GM19043 (cell line): ENCODE measurements at regions not wholly inside any gene's neighbourhood (a gene's known extent, or its start where the extent isn't known, plus 50 kb on each side); places are given as distances from the start of the nearest gene placed in this dataset.

Source experiments
- ATAC-seq: cut with Tn5 transposase; IDR thresholded peaks from one replicate; pipeline ENCODE4 v1.9.1; 2021; ENCODE audit warnings: low read depth; ENCODE audit not compliant: unreplicated experiment

DNA sequence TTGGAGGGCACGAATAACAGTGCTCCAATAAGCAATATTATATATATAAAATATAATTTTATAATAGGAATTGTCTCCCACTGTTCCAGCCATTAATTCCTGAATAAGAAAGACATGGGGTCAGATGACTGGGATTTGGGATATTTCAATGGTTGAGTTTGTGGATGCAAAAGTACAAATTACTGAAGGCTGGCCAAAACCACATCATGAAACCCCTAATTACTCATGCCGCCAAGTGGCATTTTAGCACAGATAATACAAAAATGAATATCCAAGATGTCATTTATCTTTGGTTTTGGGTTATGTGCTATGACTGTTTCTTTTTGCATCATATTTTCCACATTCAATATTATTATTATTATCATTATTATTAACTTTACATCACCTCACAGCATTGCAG, 261.4 kb upstream of the TBX3 start:
- no peak for ATAC-seq

DNA sequence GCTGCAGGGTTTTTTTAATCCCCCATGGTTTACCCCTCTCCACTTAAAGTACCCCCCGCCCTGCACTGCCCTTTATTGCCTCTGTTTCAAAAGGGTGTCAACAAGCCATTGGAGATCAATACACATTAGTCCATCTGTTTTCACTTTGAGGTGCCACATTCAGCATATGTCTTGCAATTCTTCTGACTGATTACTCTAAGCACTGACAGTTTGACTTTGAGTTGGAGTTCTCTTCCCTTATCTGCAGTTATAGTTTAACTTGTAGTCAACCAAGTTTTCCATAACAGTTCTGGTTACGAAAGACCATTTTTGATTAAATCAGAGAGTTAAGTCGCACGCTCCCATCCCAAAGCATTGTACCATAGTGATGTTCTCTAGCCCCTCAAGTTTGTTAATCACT, 260.8 kb upstream of the TBX3 start:
- ATAC-seq, result no peak

DNA sequence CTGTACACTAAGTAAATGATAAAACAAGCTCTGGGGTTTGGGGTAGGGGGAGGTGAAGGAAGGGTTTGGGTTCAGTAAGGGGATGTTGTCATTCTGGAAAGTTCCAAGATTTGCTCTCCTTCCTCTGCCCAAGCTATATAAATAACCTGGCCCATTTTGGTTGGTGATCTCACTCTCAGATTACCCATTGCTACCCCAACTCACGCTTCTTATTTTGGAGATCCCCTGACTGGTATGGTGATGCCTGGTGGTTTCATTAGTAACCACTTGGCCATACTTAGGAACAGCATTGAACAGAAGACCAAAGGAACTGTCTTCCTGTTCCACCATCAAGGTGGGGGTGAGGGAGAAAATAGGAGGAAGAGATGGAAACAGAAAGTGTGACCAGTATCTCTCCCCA, 259.6 kb upstream of the TBX3 start:
- no peak for ATAC-seq

DNA sequence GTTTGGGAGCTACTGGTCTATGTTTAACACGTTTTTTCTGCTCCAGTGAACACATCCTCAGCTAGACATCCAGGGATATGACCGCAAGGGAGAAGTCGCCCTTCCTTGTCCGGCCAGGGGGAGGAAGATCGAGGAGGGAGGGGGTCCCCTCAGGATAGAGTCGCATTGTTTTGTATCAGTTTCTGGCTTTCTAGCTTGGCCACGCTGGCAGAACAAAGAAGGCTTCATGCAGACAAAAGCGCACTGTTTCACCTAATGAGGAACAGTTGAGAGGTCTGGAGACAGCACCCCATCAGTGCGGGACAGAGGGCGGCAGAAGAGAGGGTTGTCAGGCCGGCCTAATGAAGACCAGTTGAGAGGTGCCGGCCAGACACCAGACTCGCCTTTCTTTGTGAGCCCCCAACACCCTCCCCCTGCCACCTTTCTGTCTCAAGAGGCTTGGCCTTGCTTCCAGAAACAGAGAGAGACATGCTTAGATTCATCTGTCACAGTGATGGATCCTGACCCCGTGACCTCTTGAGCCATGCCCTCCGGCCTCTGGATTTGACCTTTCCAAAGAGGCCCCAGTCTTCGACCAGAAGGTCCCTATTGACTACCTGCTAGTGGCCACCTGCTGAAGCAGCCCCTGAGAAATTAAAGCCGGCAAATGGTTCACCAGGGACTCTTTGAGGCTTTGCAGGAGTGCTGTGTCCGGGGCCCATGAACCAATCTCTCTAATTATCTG, 254.7 kb upstream of the TBX3 start:
- ATAC-seq, result no peak

DNA sequence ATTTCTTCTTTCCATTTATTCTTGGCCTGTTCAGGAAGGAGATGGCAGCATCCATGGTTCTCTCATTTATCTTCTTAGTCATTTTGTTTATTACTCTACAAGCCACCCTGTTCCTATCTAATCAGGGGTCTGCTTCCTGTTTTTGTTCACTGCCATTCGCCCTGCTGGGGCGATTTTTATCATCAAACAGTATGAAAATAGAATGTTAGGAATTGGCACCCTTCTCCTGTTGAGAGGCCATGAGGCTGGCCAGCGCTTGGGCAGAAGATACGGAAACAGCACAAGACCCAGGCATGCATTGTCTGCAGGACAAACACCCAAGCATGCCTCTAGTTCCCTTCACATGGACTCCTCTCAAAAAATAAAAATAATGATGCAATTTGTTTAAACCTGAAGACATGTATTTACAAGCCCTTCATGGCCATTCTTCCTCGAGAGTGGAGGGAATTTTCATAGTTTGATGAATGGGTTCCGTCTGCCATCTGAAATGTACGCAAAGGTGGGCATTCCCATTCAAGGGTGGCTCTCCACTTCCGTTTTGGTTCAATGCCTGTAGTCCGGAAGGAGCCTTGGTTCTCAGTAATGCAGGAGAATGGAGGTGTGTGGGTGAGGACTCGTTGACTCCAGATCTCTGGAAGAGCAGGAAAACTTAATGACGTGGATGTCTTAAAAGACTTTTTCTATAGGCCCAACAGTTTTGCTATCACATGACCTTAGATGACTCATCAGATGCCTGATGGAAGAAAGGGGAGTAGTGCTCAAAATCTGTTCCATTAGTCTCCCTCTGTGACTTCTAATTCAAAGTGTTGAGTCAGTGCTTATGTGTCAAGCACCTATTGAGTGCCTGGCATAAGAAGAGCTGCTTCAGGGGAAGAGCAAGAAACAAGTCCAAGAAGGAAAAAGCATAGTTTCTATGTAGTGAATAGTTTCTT, 252.4 kb upstream of the TBX3 start:
- no peak for ATAC-seq

DNA sequence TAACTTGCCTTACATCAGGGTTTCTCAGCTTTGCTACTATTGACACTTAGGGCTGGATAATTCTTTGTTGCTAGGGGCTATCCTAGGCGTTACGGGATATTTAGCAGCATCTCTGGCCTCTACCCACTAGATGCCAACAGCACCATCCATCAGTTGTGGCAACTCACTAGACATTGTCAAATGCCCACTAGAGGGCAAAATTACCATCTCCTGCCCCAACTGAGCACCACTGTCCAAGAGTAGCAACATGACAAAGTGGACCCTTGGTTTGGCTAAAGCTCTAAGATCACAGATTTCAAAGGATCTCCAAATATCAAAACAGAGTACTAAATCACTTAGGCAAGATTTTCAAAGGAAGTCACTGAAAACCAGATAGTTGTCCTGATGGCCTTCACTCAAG, 251.7 kb upstream of the TBX3 start:
- no peak for ATAC-seq

DNA sequence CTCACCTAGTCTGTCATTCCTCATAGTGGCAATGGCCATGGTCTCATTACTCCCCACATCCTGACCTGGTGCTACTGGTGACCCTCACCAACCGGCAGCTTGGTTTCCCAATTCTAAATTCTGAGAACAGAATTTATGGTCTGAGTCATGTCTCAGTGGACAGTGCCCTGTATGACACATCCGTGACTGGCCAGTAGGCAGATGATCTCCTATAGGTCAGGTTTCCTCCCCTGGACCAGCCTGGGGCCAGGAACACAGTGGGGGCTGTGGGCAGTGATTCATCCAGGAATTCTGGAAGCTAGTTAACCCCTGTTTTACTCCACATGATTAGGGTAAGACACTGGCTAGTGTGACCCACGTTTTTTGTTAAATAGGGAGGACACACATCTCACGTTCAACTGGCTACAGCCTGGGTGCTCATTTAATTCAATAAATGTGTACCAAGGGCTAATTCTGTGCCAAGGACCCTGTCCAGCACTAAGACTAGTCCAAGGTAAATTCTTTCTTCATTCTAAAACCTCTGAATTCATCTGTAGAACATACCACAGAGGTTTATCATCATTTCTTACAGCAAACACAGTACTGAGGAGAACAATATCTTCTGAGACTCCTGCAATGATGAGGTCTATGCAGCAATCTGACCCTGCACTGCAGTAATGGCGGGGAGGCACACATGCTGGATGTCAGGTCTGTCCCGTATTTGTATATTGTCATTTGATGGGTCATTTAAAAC, 249.6 kb upstream of the TBX3 start:
- no peak for ATAC-seq

DNA sequence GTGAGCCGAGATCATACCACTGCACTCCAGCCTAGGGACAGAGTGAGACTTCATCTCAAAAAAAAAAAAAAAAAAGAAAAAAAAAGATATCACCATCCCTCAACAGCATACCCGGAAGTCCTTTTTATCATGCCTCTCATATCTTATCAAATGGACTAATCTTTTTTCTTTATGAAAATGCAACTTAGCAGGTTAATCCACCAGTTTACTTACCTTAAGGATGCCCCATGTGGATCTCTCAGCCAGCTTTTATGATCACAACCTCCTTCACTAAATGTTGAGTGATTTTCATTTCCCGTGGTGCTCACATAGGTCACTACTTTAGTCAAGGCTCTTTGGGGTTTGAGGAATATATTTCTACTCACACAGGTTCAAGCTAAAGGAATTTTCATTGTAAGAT, 248.8 kb upstream of the TBX3 start:
- ATAC-seq, result no peak

DNA sequence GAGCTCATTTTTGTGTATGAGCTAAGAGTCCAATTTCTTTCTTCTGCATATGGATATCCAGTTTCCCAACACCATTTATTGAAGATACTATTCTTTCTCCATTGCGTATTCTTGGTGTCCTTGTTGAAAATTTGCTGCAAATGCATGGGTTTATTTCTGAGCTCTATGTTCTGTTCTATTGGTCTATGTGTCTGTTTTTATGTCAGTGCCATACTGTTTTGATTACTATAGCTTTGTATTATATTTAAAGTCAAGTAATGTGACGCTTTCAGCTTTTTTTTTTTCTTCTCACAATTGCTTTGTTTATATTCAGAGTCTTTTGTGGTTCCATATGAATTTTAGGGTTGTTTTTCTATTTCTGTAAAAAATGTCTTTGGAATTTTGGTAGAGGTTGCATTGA, 247.1 kb upstream of the TBX3 start:
- ATAC-seq, result no peak

DNA sequence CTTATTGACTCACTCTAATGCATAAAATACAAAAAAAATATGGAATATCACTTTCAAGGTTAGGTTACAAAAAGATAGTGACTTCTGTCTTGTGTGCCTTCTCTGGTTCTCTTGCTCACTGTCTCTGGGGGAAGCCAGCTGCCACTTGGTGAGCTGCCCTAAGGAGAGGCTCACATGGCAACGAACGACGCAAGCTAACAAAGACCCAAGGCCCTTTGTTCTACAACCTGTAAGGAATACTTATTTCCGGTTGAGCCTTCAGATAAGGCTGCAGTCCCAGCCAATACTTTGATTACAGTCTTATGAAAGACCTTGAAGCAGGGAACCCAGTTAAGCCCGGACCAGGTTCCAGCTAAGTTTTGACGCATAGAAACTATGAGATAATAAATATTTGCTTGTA, 242.4 kb upstream of the TBX3 start:
- ATAC-seq, result no peak

DNA sequence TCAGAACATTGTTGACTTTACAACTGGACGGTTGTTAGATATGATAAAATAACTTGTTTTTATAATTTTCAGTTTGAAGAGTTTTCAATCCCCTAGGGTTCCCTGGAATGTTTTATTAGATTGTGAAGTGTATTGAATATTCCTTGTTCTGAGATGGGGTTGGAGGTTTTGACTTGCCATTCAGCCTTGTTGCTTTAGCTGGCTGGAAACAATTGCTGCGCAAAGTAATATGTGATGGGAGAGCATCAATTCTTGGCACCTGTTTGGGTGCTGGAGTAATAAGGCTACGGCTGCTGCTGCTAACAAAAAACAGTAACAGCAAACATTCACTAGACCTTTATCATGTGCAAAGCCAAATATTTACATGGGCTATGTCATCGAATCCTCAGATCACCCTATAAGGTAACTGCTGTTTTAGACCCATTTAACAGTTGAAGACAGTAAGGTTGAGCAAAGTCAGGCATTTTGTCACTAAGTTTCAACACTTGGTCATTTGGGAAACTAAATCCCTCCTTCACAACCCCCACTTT, 241.0 kb upstream of the TBX3 start:
- no peak for ATAC-seq

DNA sequence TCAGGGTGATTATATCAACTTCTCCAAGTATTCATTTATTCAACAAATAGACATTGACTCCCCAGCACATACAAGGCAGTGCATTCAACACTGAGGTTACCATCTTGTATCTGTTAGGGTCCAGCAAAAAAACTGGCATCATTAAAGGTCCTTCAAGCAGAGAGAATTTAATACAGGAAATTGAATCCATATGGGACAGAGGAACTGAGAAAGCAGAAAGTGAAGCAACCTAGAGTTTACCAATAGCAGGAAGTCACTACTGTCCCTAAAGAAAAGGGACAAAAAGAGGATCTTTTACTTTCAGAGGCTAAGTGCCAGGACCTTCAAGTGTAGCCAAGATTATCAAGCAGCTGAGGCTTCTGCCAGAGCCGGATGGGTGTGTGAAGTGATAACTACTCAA, 237.8 kb upstream of the TBX3 start:
- no peak for ATAC-seq

DNA sequence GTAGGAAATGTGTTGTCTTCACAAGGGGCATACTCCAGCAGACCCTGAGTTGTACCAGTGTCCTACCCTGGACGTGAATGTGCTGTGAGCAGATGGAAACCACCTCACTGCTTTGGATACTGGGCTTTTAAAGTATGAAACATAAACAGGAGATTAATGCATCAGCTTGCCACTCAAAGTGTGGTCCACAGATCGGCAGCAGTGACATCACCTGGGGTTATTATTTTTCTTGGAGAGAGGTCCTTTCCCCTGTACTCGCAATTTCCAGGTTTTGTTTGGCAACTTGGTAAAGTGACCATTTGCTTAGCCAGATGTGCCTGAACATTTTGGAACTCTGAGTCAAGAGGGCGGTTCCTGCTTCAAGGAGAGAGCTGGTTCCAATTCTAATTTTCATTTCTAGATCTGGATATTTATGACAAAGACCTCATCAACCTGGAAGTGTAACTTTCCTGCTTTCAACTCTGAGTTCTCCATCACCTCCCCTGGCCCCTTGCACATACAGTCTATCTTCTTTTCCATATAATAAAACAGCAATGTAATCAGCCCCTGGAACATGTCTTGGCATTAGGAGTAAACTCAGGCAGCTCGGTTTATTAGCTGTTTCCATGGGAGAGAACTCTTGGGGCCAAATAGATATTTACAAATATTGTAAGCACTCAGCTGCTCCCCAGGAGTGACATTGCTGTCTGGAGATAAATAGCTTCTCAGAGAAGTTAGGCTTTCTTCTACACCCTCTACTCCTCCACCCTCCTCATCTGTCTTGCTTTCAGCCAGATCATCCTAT, 237.0 kb upstream of the TBX3 start:
- no peak for ATAC-seq

DNA sequence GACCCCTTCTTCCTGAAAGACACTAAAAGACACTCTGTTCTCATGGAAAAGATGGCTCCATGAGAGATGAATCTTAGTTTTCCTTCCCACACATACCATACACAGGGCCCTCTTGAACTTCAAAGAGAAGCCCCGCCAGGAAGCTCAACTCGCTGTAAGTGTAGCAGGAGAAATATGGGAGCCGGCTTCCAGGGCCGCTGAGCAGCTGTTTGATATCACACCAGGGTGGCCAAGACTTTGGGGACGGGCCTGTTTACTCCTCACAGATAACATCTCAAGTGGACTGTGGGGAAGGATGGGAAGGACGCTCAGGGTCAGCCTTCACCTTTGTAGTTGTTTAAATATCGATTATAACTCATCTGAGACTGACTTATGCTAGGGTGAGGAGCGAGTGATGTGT, 235.5 kb upstream of the TBX3 start:
- ATAC-seq, result no peak

DNA sequence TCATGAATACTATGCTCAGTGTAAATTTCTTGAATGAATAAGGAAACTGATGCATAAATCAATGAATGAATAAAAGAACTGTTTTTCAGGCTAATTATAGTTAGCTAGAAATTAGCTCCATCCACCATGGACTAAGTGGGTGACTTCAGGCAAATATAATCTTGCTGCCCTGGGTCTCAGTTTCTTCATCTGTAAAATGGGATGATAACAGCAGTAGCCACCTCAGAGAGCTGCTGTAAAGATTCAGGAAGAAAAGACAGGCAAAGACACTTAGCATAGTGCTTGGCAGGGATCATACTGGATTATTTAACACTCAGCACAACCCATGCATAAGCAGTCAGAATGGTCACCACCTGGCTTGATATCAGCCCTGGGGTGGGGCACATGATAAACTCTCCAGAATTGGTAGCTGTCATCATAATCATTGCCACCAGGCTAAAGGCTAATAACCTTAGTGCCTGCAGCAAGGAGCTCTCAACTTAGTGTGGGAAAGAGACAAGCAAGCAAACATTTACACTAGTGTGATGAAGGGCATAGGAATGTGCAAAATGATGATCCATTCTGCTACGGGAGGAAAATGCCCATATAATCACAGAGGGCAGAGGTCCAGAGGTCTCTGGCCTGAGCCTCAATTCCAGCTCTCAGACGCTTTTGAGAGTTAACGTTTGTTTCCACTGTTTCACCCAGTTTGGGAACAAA, 234.7 kb upstream of the TBX3 start:
- ATAC-seq, result no peak

DNA sequence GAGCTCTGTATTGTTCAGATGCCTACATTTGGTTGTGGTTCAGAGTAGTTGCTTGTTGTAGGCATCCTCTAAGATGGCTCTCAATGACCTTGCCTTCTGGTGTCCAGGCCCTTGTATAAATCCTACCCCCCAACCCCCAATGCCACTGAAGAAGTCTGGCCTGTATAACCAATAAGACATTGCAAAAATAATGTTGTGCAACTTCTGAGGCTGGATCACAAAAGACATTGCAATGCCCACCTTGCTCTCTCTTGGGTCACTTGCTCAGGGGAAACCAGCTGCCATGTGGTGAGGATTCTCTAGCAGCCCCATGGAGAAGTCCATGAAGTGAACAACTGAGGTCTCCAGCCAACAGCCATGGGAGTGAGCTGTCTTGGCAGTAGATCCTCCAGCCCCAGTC, 234.0 kb upstream of the TBX3 start:
- no peak for ATAC-seq

DNA sequence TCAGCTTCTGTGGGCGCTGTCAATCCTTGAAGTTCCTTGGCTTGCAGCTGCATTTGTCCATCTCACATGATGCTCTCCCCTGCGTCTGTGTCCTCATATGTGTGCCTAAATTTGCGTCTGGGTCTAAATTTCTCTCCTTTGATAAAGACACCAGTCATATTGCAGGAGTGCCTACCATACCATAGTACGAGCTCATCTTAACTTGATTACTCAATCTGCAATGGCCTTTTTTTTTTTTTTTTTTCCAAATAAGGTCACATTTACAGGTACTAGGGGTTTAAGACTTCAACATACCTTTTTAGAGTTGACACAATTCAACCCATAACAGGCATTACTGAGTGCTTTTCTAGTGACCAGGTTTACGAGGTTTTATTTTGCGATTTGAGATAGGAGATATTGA, 233.3 kb upstream of the TBX3 start:
- ATAC-seq, result no peak

DNA sequence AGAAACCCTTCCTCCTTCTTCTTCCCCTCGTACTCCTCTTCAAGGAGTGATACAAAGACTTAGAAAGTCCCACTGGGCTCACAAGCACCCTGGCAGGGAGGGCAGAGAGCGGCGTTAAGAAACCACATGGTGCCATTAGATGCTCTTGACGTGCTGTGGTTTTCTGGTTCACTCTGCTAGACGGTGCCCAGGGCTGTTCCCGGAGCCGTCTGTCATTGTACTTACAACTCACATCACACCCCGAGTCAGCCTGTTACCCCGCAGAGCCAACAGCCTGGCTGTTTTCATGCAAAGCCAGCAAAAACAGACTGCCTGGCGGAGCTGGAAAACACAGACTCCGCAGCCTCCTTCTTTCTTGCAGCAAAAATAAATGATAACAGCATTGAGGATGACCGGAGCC, 232.6 kb upstream of the TBX3 start:
- ATAC-seq, result no peak

DNA sequence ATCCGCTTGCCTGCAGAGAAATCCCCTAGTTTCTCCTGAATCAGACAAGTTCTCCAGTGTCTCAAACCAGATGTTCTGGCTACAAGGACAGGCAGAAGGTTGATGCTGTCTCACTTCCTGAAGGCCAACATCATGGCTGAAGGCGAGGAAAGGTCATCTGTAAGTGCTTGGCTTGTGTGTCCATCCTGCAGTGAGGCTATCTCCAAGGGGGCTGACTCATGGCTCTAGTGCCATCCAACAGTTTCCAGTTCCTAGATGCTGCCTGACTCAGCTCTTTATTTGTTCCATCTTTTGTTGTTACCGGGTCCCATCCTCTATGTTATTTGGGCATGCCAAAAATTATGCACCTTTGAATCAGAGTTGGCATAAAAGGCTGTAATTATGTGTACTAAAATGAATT, 232.1 kb upstream of the TBX3 start:
- ATAC-seq, result no peak
